WI38 (cell line): ENCODE measurements at regions not wholly inside any gene's neighbourhood (a gene's known extent, or its start where the extent isn't known, plus 50 kb on each side); places are given as distances from the start of the nearest gene placed in this dataset.
A peak's percentile ranks its signal among the peaks of the same experiment; 100 is the strongest.
"Not testable (repeated sequence)": the region's sequence is repeated elsewhere in the genome, so short reads cannot be mapped to it uniquely, and the experiment has no call there.

Source experiments
- H3K4me3 ChIP-seq: 2 replicates; pipeline ENCODE4 v1.5.1; 2011; ENCODE audit warnings: low read depth, mild to moderate bottlenecking, control low read depth, low read length
- TF ChIP-seq, protein P1 (sequence below): IDR thresholded peaks from 2 replicates; pipeline ENCODE4 v1.5.1; 2012; ENCODE audit warnings: low read depth, mild to moderate bottlenecking, control low read depth, low read length

- H3K4me3 ChIP-seq = no peak overlapping the region
- TF ChIP-seq, protein P1, sequence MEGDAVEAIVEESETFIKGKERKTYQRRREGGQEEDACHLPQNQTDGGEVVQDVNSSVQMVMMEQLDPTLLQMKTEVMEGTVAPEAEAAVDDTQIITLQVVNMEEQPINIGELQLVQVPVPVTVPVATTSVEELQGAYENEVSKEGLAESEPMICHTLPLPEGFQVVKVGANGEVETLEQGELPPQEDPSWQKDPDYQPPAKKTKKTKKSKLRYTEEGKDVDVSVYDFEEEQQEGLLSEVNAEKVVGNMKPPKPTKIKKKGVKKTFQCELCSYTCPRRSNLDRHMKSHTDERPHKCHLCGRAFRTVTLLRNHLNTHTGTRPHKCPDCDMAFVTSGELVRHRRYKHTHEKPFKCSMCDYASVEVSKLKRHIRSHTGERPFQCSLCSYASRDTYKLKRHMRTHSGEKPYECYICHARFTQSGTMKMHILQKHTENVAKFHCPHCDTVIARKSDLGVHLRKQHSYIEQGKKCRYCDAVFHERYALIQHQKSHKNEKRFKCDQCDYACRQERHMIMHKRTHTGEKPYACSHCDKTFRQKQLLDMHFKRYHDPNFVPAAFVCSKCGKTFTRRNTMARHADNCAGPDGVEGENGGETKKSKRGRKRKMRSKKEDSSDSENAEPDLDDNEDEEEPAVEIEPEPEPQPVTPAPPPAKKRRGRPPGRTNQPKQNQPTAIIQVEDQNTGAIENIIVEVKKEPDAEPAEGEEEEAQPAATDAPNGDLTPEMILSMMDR = no peak
These were observed 52.5 kb downstream of the RHOB start for GRCh38 chr2:20499387-20499786.

- H3K4me3 ChIP-seq = no peak overlapping the region
- TF ChIP-seq, protein P1 = no peak
These were observed 55.1 kb downstream of the RHOB start for GRCh38 chr2:20501974-20502373.

DNA sequence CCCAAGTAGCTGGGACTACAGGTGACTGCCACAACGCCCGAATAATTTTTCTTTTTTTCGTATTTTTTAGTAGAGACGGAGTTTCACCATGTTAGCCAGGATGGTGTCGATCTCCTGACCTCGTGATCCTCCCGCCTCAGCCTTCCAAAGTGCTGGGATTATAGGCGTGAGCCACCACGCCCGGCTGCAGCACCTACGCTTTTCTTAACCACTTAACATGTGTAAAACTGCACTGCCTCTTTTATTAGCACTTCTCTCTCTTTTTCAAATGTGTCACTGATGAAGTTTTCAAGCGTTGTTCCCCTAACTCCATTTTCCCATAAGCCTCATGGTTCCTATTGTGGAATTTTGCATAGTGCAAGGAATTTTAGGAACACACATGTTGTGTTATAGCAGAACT is 55.6 kb downstream of the RHOB start:
- H3K4me3 ChIP-seq = not testable (repeated sequence)

DNA sequence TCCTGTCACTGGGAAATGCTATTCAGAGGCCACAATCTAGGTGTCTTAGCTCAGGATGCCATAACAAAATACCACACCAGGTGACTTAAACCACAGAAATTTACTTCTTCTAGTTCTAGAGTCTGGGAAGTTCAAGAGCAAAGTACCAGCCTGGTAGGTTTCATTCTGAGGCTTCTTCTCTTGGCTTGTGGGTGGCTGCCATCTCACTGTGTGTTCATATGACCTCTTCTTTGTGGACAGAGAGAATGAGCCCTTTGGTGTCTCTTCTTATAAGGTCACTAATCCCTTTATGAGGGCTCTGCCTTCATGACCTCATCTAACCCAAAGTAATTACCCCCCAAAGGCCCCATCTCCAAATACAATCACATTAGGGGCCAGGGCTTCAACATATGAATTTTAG is 57.3 kb downstream of the RHOB start:
- H3K4me3 ChIP-seq = no peak overlapping the region
- TF ChIP-seq, protein P1 = no peak

DNA sequence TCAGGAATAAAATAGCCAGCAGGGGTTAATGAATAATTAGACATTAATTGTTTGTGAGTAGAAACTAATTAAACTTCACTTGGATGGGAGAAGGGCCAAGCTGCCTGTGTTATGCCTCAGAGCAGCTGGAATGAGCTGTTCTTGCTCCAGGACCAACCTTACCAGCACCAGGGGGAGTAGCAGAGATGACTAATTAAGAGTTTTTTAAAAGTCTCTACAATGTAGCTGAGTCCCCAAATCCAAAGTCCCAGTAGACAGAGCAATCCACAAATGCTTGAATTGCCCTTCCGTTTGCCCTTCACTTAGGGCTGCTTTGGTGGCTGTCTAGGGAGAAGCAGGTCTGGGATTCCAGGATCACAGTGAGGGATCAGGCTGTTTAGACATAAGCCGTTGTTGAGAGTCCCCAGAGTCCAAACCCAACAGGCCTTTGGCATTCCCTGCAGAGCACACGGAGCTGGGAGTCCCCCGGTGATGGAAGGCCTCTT is 59.4 kb downstream of the RHOB start:
- H3K4me3 ChIP-seq = no peak overlapping the region
- TF ChIP-seq, protein P1 = peak; percentile 17; the same call in 1 of the 2 replicates

- TF ChIP-seq, protein P1 = no peak
- no peak overlapping the region for H3K4me3 ChIP-seq
These were observed 60.4 kb downstream of the RHOB start for GRCh38 chr2:20507166-20507692.

DNA sequence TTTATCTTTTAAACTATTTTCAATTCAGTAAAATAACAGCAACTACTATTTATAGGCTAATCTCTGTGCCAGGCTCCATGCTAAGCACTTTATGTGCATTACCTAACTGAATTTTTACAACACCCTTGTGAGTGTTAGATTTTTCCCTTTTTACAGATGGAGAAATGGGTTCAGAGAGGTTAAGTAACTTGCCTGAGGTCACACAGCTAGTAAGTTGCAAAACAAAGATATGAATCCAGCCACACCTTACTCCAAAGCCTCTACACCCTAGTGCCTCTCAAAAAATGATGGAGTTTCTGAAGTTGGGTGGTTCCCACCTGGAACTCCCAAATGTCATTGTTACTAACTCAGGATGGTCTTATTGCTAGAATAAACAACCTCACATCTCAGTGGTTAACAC is 60.8 kb downstream of the RHOB start:
- no peak overlapping the region for H3K4me3 ChIP-seq
- TF ChIP-seq, protein P1 = no peak

GRCh38 chr2:20509301-20509769 is 62.5 kb downstream of the RHOB start:
- TF ChIP-seq, protein P1 = no peak
- no peak overlapping the region for H3K4me3 ChIP-seq
